ENCODE measurements at regions not wholly inside any gene's neighbourhood (a gene's known extent, or its start where the extent isn't known, plus 50 kb on each side); places are given as distances from the start of the nearest gene placed in this dataset.

- TF ChIP-seq POLR2A (IDR thresholded peaks at IDR 0.05; ENCODE audit: low read depth, low read length) (no peak), TAF1 (IDR thresholded peaks at IDR 0.05; ENCODE audit: low read depth, low read length) (no peak), POU2F2 (IDR thresholded peaks at IDR 0.05; ENCODE audit: low read depth, low read length) (no peak), PAX5 (IDR thresholded peaks at IDR 0.05; ENCODE audit: insufficient read depth, low read length, severe bottlenecking) (no peak)
Measured at GRCh38 chr7:42627626-42628025, 284.2 kb downstream of the C7orf25 start.
